Neuron (in vitro differentiated cells): ENCODE measurements at regions not wholly inside any gene's neighbourhood (a gene's known extent, or its start where the extent isn't known, plus 50 kb on each side); places are given as distances from the start of the nearest gene placed in this dataset.
"Not testable (repeated sequence)": the region's sequence is repeated elsewhere in the genome, so short reads cannot be mapped to it uniquely, and the experiment has no call there.

ENCODE experiments used
- H2AFZ ChIP-seq: one replicate; pipeline ENCODE4 v1.6.1; 2013; ENCODE audit warnings: low read depth, mild to moderate bottlenecking, inconsistent platforms, low read length, moderate library complexity
- H3K27me3 ChIP-seq: one replicate; pipeline ENCODE4 v1.6.1; 2013; ENCODE audit warnings: low read length; ENCODE audit not compliant: insufficient read depth
- H3K36me3 ChIP-seq: one replicate; pipeline ENCODE4 v1.6.1; 2013; ENCODE audit warnings: low read length; ENCODE audit not compliant: insufficient read depth
- H3K4me1 ChIP-seq: one replicate; pipeline ENCODE4 v1.6.1; 2013; ENCODE audit warnings: low read length; ENCODE audit not compliant: insufficient read depth
- H3K4me3 ChIP-seq: 2 replicates; pipeline ENCODE4 v1.5.1; 2013; ENCODE audit warnings: mild to moderate bottlenecking, low read length, moderate library complexity
- H3K9me3 ChIP-seq: one replicate; pipeline ENCODE4 v1.6.1; 2013; ENCODE audit warnings: low read length

DNA sequence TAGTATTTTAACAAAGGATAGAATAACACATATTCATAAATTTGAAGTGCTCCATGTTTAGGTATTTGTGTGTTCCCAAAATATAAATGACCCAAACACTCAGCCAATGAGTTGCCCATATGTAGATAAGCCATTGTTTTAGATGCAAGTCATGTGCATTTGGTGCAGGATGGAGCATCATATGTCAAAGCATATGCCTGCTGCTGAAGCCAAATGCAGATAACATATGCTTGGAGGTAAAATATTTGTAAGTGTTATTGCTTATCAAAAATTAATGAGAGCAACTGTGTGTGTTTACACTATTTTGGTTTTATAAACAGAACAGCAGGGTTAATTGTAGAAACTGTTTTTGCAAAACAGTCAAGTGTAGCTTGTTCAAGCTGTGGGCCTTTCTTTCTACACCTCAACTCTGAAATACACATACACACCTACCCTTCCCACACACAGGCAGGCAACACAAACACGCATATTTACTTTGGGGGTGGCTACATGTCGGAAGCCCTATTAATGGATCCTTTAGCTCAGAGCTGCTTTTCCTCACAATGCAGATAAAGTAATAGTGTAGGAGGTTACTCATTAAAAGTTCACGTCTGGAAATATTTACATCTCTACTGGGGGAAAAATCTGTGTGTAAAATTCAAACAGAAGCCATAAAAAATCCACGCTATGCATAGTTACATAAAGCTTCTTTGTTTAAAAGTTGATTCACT lies 521.4 kb downstream of the ZNF385D start:
- Histone ChIP-seq H3K4me1 (no peaks in the 10 kb centered on the region), H3K27me3 (no peaks in the 10 kb centered on the region), H2AFZ (no peak overlapping the region), H3K9me3 (no peaks in the 10 kb centered on the region), H3K36me3 (no peaks in the 10 kb centered on the region), H3K4me3 (no peak overlapping the region)

- no peak overlapping the region for H3K4me3 ChIP-seq
- no peak overlapping the region for H2AFZ ChIP-seq
- no peaks in the 10 kb centered on the region for H3K9me3 ChIP-seq
- H3K36me3 ChIP-seq = no peaks in the 10 kb centered on the region
- no peaks in the 10 kb centered on the region for H3K4me1 ChIP-seq
- H3K27me3 ChIP-seq = no peaks in the 10 kb centered on the region
Measured at GRCh38 chr3:21226086-21226485, 524.9 kb downstream of the ZNF385D start.

DNA sequence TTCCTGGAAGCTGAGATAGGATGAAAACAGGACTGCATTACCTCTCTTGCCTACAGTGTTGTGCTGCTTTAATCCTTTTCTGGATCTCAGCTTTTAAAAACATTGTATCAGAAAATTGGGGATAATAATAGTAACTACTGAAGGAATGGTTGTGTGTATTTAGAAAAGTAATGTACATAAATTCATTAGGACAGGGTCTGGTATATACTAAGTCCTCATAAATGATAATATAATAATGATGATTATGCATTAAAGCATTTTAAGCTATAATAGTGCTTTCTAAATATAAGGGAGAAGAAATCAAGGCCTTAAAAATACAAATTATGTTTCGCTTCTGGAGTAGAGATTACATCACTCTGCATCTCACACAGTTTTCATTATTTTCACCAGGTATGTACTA lies 530.1 kb downstream of the ZNF385D start:
- no peaks in the 10 kb centered on the region for H3K36me3 ChIP-seq
- no peaks in the 10 kb centered on the region for H3K4me1 ChIP-seq
- no peak overlapping the region for H3K4me3 ChIP-seq
- no peaks in the 10 kb centered on the region for H3K27me3 ChIP-seq
- H3K9me3 ChIP-seq = no peaks in the 10 kb centered on the region
- no peak overlapping the region for H2AFZ ChIP-seq

- H2AFZ ChIP-seq = no peak overlapping the region
- no peaks in the 10 kb centered on the region for H3K9me3 ChIP-seq
- no peak overlapping the region for H3K4me3 ChIP-seq
- H3K4me1 ChIP-seq = no peaks in the 10 kb centered on the region
- H3K27me3 ChIP-seq = no peaks in the 10 kb centered on the region
- no peaks in the 10 kb centered on the region for H3K36me3 ChIP-seq
Measured at GRCh38 chr3:21216598-21216997, 534.4 kb downstream of the ZNF385D start.

DNA sequence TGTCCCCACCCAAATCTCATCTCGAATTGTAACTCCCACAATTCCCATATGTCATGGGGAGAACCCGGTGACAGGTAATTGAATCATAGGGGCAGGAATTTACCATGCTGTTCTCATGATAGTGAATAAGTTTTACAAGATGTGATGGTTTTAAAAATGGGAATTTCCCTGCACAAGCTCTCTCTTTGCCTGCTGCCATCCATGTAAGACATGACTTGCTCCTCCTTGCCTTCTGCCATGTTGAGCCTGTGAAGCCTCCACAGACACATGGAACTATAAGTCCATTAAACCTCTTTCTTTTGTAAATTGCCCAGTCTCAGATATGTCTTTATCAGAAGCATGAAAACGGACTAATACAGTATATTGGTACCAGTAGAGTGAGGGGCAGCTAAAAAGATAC lies 546.9 kb downstream of the ZNF385D start:
- H3K27me3 ChIP-seq, H3K4me3 ChIP-seq, H3K9me3 ChIP-seq, H2AFZ ChIP-seq, H3K36me3 ChIP-seq, H3K4me1 ChIP-seq: not testable (repeated sequence)

DNA sequence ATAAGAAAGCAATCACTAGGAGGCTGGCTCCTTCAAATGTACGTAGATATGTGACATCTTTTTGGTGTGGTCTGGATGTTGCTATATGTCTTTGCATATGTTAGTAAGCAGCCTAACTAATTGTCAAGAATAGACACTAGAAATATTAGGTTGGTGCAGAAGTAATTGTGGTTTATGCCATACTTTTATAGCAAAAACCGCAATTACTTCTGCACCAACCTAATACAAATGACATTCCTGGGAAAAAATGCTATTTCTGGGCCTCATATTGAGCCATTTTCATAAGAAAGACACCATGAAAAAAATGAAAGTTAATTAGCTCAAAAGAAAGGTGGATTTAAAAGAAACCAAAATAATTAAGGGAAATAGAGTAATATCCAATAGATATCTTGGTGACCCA lies 555.8 kb downstream of the ZNF385D start:
- H2AFZ ChIP-seq = no peak overlapping the region
- H3K36me3 ChIP-seq = no peaks in the 10 kb centered on the region

DNA sequence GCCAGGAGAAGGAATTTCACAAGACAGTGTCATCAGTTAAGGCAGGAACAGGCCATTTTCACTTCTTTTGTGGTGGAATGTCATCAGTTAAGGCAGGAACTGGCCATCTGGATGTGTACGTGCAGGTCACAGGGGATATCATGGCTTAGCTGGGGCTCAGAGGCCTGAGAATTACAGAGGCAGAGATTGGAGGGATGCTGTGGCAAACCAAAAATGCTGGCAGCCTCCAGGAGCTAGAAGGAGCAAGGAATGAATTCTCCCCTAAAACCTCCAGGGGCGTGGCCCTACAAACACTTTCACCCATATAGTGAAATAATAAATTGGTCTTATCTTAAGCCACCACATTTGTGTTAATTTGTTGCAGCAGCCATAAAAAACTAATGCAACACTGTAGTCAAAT lies 557.0 kb downstream of the ZNF385D start:
- not testable (repeated sequence) for H3K36me3 ChIP-seq, H3K4me3 ChIP-seq, H3K27me3 ChIP-seq, H3K9me3 ChIP-seq, H2AFZ ChIP-seq, H3K4me1 ChIP-seq

More for the DNA sequence above, 555.8 kb downstream of the ZNF385D start:
- Histone ChIP-seq H3K9me3 (no peaks in the 10 kb centered on the region), H3K4me1 (no peaks in the 10 kb centered on the region), H3K27me3 (no peaks in the 10 kb centered on the region), H3K4me3 (no peak overlapping the region)

DNA sequence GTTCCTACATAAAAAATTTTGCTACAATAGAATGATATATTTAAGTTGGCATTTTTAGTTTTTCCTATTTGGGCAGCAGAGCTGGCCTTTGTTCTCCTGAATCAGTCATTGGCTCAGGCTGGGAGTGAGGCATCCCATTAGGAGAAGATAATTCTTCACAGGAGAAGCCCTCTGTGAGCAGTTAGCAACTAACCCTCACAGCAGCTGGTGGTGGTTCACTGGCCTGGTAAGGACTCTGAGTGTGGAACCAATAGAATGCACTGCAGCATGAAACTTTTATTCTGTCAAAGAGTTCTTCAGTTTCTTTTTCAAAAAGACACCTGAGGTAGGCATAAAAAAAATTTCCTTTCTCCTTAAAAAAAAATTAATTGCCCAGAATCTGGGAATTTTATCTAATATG lies 562.6 kb downstream of the ZNF385D start:
- H3K27me3 ChIP-seq = no peaks in the 10 kb centered on the region

GRCh38 chr3:21185816-21186314 lies 565.1 kb downstream of the ZNF385D start:
- Histone ChIP-seq H3K4me3 (no peak overlapping the region), H3K36me3 (no peaks in the 10 kb centered on the region), H2AFZ (no peak overlapping the region), H3K9me3 (no peaks in the 10 kb centered on the region), H3K27me3 (no peaks in the 10 kb centered on the region), H3K4me1 (no peaks in the 10 kb centered on the region)

More for the DNA sequence above, 562.6 kb downstream of the ZNF385D start:
- Histone ChIP-seq H3K36me3 (no peaks in the 10 kb centered on the region), H3K4me3 (no peak overlapping the region), H3K4me1 (no peaks in the 10 kb centered on the region), H2AFZ (no peak overlapping the region), H3K9me3 (no peaks in the 10 kb centered on the region)

DNA sequence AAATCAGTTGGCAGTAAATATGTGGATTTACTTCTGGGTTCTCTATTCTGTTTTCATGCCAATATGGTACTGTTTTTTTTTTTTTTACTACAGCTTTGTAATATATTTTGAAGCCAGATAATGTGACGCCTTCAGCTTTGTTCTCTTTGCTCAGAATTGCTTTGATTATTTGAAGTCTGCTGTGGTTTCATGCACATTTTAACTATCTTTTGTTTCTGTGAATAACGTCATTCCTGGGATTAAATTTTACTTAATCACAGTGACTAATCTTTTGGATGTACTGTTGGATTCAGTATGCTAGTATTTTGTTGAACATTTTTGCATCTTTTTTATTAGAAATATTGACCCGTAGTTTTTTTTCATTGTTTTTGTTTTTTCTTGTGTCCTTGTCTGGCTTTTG lies 576.5 kb downstream of the ZNF385D start:
- no peak overlapping the region for H3K4me3 ChIP-seq
- H2AFZ ChIP-seq = no peak overlapping the region
- H3K4me1 ChIP-seq = no peaks in the 10 kb centered on the region
- no peaks in the 10 kb centered on the region for H3K27me3 ChIP-seq
- H3K36me3 ChIP-seq = no peaks in the 10 kb centered on the region
- no peaks in the 10 kb centered on the region for H3K9me3 ChIP-seq

DNA sequence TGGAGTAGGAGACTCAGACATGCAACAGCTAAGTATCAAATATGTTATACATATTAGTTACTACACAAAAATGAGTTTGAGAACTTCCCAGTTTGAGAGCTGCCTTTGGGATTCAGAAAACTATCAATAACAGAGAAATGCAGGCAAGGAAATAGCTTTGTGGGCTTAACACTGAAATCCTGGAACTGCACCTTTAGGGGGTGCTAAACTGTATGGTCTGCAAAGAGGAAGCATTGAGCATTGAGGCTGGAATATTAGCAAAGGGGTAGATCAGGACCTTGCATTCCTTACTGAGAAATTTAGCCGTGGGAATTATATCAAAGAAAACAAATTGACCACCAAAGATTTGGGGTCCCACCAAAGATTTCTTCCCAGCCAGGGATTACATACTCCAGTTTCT lies 580.0 kb downstream of the ZNF385D start:
- no peak overlapping the region for H3K4me3 ChIP-seq
- no peaks in the 10 kb centered on the region for H3K4me1 ChIP-seq
- no peaks in the 10 kb centered on the region for H3K27me3 ChIP-seq
- H3K36me3 ChIP-seq = no peaks in the 10 kb centered on the region
- no peak overlapping the region for H2AFZ ChIP-seq
- no peaks in the 10 kb centered on the region for H3K9me3 ChIP-seq

DNA sequence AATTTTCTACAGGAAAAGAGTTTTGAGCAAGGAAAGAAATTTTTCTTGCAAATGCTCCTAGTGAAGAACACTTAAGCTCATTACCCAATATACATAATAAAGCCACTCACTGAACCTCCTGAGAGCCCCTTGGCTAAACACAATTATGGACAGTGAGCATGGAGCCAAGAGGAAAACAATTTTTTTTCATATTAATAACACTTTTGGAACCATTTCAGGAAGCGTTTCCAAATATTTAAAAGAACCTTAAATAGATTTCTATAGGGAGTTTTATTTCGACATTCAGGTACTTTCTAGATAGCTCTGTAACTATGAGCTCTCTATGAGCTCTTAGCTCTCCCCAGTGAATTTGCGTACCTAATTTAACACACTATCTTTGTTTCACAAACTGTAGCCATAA lies 581.1 kb downstream of the ZNF385D start:
- Histone ChIP-seq H3K9me3 (no peaks in the 10 kb centered on the region), H3K27me3 (no peaks in the 10 kb centered on the region), H3K4me1 (no peaks in the 10 kb centered on the region), H2AFZ (no peak overlapping the region), H3K36me3 (no peaks in the 10 kb centered on the region), H3K4me3 (no peak overlapping the region)

DNA sequence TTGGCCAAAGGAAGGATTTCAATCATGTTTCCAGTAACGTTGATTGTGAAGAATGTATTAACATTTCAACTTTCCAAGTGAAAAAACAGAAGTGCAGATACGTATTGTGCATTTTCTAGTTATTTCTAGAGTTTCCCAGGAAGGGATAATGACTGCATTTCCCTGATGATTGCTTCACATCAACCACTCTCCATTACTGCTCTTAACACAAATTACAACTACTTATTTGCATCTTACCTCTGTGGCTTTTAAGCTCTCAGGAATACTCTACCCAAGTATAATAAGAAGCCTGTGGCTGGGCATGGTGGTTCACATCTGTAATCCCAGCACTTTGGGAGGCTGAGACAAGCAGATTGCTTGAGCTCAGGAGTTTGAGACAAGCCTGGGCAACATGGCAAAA lies 582.5 kb downstream of the ZNF385D start:
- Histone ChIP-seq H2AFZ (no peak overlapping the region), H3K36me3 (no peaks in the 10 kb centered on the region), H3K27me3 (no peaks in the 10 kb centered on the region), H3K9me3 (no peaks in the 10 kb centered on the region), H3K4me3 (no peak overlapping the region), H3K4me1 (no peaks in the 10 kb centered on the region)

DNA sequence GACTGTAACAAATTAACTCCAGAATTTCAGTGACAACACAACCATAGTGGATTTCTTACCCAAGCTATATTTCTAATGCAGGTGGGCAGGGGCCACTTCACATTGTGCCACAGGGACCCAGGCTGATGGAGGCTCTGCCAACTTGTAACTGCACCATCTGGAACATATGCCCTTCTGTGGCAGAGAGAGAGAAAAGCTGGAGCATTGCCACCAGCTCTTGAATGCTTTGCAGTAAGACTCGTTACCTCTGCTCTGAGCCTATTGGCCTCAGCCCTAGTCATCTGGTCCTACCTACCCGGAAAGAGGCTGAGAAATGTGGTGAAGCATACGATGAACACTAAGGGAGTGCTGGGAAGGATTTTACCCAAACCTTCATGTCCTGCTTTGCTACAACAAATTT lies 587.1 kb downstream of the ZNF385D start:
- H3K36me3 ChIP-seq = no peaks in the 10 kb centered on the region
- H3K4me1 ChIP-seq = no peaks in the 10 kb centered on the region
- no peak overlapping the region for H2AFZ ChIP-seq
- H3K9me3 ChIP-seq = no peaks in the 10 kb centered on the region
- H3K27me3 ChIP-seq = no peaks in the 10 kb centered on the region
- H3K4me3 ChIP-seq = no peak overlapping the region
